MCF 10A (cell line): ENCODE measurements at regions not wholly inside any gene's neighbourhood (a gene's known extent, or its start where the extent isn't known, plus 50 kb on each side); places are given as distances from the start of the nearest gene placed in this dataset.

Experiments used
- BruUV-seq: library from RNA; stranded (reverse); fragments of 400-500 nt; replicated peaks from 2 replicates; lab custom pipeline; 2021; lab: Mats Ljungman, UMichigan
- CTCF ChIA-PET: fragments of 300-600 bp; sonication (Branson Sonifier 250); formaldehyde crosslinking; extraction: SDS; loops from one replicate; lab custom pipeline; 2021; ENCODE audit warnings: antibody characterized with exemption, inconsistent platforms; lab: Yijun Ruan, JAX
- POLR2A ChIA-PET: fragments of 300-600, 350-650 bp; sonication (Branson Sonifier 250); formaldehyde crosslinking; extraction: SDS; loops from one replicate; lab custom pipeline; 2020; ENCODE audit warnings: antibody characterized with exemption, inconsistent platforms; lab: Yijun Ruan, JAX
- DNase-seq: peaks from one replicate; pipeline ENCODE4 v3.0.0-alpha.2; 2018; ENCODE audit not compliant: unreplicated experiment
- H3K27ac Mint-ChIP-seq: one replicate; pipeline ENCODE4 v1.8.0; 2022; ENCODE audit warnings: mild to moderate bottlenecking, low read depth, mixed read lengths; ENCODE audit not compliant: unreplicated experiment
- H3K27me3 Mint-ChIP-seq: one replicate; pipeline ENCODE4 v1.8.0; 2022; ENCODE audit warnings: mixed read lengths; ENCODE audit not compliant: insufficient read depth, unreplicated experiment
- H3K36me3 Mint-ChIP-seq: one replicate; pipeline ENCODE4 v1.8.0; 2022; ENCODE audit warnings: mild to moderate bottlenecking, moderate library complexity, mixed read lengths; ENCODE audit not compliant: insufficient read depth, unreplicated experiment
- H3K4me1 Mint-ChIP-seq: one replicate; pipeline ENCODE4 v1.8.0; 2022; ENCODE audit warnings: mixed read lengths; ENCODE audit not compliant: insufficient read depth, unreplicated experiment
- H3K4me3 Mint-ChIP-seq: one replicate; pipeline ENCODE4 v1.8.0; 2022; ENCODE audit warnings: mild to moderate bottlenecking, moderate library complexity, mixed read lengths; ENCODE audit not compliant: unreplicated experiment
- H3K9me3 Mint-ChIP-seq: one replicate; pipeline ENCODE4 v1.8.0; 2022; ENCODE audit warnings: mixed read lengths; ENCODE audit not compliant: unreplicated experiment
- CTCF ChIP-seq: fragments of 200-600 bp; IDR thresholded peaks from one replicate; pipeline ENCODE4 v1.8.0; 2022; ENCODE audit warnings: antibody characterized with exemption, mild to moderate bottlenecking; ENCODE audit not compliant: unreplicated experiment
- intact Hi-C: fragments of 100-400 bp; cut with micrococcal nuclease; formaldehyde crosslinking; loops from 2 replicates; pipeline ENCODE4 v1.14.1; 2022

- peaks cover 6% of the 10 kb centered on the region for H3K27me3 Mint-ChIP-seq
- TF ChIP-seq CTCF, result no peak
- no peak overlapping the region for H3K4me3 Mint-ChIP-seq
- CTCF ChIA-PET, result interaction anchor here (0.9 kb wide), 2 partner anchors 16 to 71 kb away, joined by 3 read pairs; no protein-coding TSS in a partner anchor
- no peaks in the 10 kb centered on the region for H3K4me1 Mint-ChIP-seq
- no peaks in the 10 kb centered on the region for H3K36me3 Mint-ChIP-seq
- POLR2A ChIA-PET, result no interaction called here
- H3K27ac Mint-ChIP-seq, result no peak overlapping the region
- no peak for DNase-seq
- intact Hi-C loops, result no loop called here
- no peaks in the 10 kb centered on the region for H3K9me3 Mint-ChIP-seq
- no TSS peak for BruUV-seq
These were observed 111.0 kb downstream of the PFDN4 start for GRCh38 chr20:54318892-54319291.

GRCh38 chr20:54320148-54320607 is 112.3 kb downstream of the PFDN4 start:
- H3K27ac Mint-ChIP-seq, result no peak overlapping the region
- H3K36me3 Mint-ChIP-seq, result no peaks in the 10 kb centered on the region
- intact Hi-C loops, result no loop called here
- no peaks in the 10 kb centered on the region for H3K4me1 Mint-ChIP-seq
- POLR2A ChIA-PET, result interaction anchor here (0.6 to 1.0 kb wide), 5 partner anchors 13 to 112 kb away, joined by 3 to 5 read pairs (median 4); partner anchors contain the start of gene PFDN4
- BruUV-seq, result no TSS peak
- CTCF ChIA-PET, result interaction anchor here (0.6 to 1.1 kb wide), 6 partner anchors 13 to 420 kb away, joined by 3 to 7 read pairs (median 3); partner anchors contain the start of gene PFDN4
- H3K9me3 Mint-ChIP-seq, result no peaks in the 10 kb centered on the region
- no peak for DNase-seq
- no peaks in the 10 kb centered on the region for H3K27me3 Mint-ChIP-seq
- TF ChIP-seq CTCF, result no peak
- no peak overlapping the region for H3K4me3 Mint-ChIP-seq

GRCh38 chr20:54321352-54322087 is 113.6 kb downstream of the PFDN4 start:
- POLR2A ChIA-PET, result interaction anchor here (0.6 kb wide), 1 partner anchor 1277 kb away, joined by 3 read pairs; no protein-coding TSS in a partner anchor
- H3K27me3 Mint-ChIP-seq, result no peaks in the 10 kb centered on the region

More at GRCh38 chr20:54321352-54322087, 113.6 kb downstream of the PFDN4 start:
- CTCF ChIA-PET, result interaction anchor here (0.6 to 0.7 kb wide), 2 partner anchors 172 to 282 kb away, joined by 4 to 5 read pairs; no protein-coding TSS in a partner anchor
- no peak for TF ChIP-seq CTCF
- H3K27ac Mint-ChIP-seq, result no peak overlapping the region
- BruUV-seq, result no TSS peak
- no peak for DNase-seq
- H3K4me1 Mint-ChIP-seq, result no peaks in the 10 kb centered on the region
- no peaks in the 10 kb centered on the region for H3K36me3 Mint-ChIP-seq
- intact Hi-C loops, result no loop called here
- no peak overlapping the region for H3K4me3 Mint-ChIP-seq
- H3K9me3 Mint-ChIP-seq, result no peaks in the 10 kb centered on the region
